KMS-11 (cell line): ENCODE measurements at regions not wholly inside any gene's neighbourhood (a gene's known extent, or its start where the extent isn't known, plus 50 kb on each side); places are given as distances from the start of the nearest gene placed in this dataset.
"Not testable (repeated sequence)": the region's sequence is repeated elsewhere in the genome, so short reads cannot be mapped to it uniquely, and the experiment has no call there.

Experiments
- H2AFZ ChIP-seq: fragments of 200-600 bp; sonication (generic); 2 replicates; pipeline ENCODE4 v1.6.1; 2016; ENCODE audit warnings: antibody characterized with exemption, mixed run types, low read depth
- H3K27ac ChIP-seq: fragments of 200-600 bp; sonication (generic); 2 replicates; pipeline ENCODE4 v1.6.1; 2016; ENCODE audit warnings: mild to moderate bottlenecking, mixed run types
- H3K27me3 ChIP-seq: fragments of 200-600 bp; sonication (generic); 2 replicates; pipeline ENCODE4 v1.6.1; 2017; ENCODE audit warnings: mild to moderate bottlenecking, low read depth, mixed run types, moderate library complexity; ENCODE audit not compliant: insufficient read depth
- H3K36me3 ChIP-seq: fragments of 200-600 bp; sonication (generic); 2 replicates; pipeline ENCODE4 v1.6.1; 2017; ENCODE audit warnings: mild to moderate bottlenecking, mixed run types; ENCODE audit not compliant: insufficient read depth
- H3K4me1 ChIP-seq: fragments of 200-600 bp; sonication (generic); 2 replicates; pipeline ENCODE4 v1.6.1; 2016; ENCODE audit warnings: mild to moderate bottlenecking, low read depth, mixed run types; ENCODE audit not compliant: poor library complexity, severe bottlenecking
- H3K4me2 ChIP-seq: fragments of 200-600 bp; sonication (generic); 2 replicates; pipeline ENCODE4 v1.7.0; 2016; ENCODE audit warnings: mild to moderate bottlenecking, mixed run types
- H3K4me3 ChIP-seq: fragments of 200-600 bp; sonication (generic); IDR thresholded peaks from 2 replicates; pipeline ENCODE4 v1.6.1; 2017; ENCODE audit warnings: low read depth, low read length, mixed read lengths; ENCODE audit not compliant: insufficient read depth
- H3K79me2 ChIP-seq: fragments of 200-600 bp; sonication (generic); 2 replicates; pipeline ENCODE4 v1.6.1; 2016; ENCODE audit warnings: low read depth, mixed run types; ENCODE audit not compliant: insufficient read depth
- H3K9ac ChIP-seq: fragments of 200-600 bp; sonication (generic); 2 replicates; pipeline ENCODE4 v1.6.1; 2016; ENCODE audit warnings: mild to moderate bottlenecking, mixed run types
- H4K20me1 ChIP-seq: fragments of 200-600 bp; sonication (generic); 2 replicates; pipeline ENCODE4 v1.6.1; 2016; ENCODE audit warnings: mild to moderate bottlenecking, mixed run types; ENCODE audit not compliant: insufficient read depth
- TF ChIP-seq, protein P1 (sequence below): fragments of 200-600 bp; sonication (generic); conservative IDR thresholded peaks from 2 replicates; pipeline ENCODE4 v1.6.1; 2017; ENCODE audit warnings: low read depth, mild to moderate bottlenecking, antibody characterized with exemption, low read length, moderate library complexity, mixed read lengths

DNA sequence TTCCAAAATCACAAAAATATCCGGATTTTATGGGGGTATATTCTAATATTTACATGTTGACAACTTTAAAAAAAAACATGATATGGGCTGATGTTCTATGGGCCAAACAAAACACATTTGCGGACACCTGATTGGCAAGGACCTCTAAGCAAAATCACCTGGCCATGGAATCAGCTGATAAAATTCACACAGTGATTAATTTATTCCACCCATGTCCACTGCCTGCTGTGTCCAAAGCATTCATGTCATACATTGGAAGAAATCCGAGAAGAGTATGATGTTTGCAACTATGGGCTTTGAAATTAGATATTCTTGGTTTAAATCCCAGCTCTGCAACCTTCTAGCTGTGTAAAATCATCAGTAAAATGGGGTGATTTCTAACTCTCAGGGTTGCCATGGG, 538.7 kb downstream of the HAPSTR1 start:
- Histone ChIP-seq H3K4me2 (no peak overlapping the region), H3K4me3 (no peak overlapping the region), H3K9ac (no peak overlapping the region), H2AFZ (no peak overlapping the region), H3K36me3 (no peaks in the 10 kb centered on the region), H3K79me2 (no peaks in the 10 kb centered on the region), H4K20me1 (no peaks in the 10 kb centered on the region), H3K4me1 (no peaks in the 10 kb centered on the region), H3K27ac (no peak overlapping the region), H3K27me3 (no peaks in the 10 kb centered on the region)
- TF ChIP-seq, protein P1, sequence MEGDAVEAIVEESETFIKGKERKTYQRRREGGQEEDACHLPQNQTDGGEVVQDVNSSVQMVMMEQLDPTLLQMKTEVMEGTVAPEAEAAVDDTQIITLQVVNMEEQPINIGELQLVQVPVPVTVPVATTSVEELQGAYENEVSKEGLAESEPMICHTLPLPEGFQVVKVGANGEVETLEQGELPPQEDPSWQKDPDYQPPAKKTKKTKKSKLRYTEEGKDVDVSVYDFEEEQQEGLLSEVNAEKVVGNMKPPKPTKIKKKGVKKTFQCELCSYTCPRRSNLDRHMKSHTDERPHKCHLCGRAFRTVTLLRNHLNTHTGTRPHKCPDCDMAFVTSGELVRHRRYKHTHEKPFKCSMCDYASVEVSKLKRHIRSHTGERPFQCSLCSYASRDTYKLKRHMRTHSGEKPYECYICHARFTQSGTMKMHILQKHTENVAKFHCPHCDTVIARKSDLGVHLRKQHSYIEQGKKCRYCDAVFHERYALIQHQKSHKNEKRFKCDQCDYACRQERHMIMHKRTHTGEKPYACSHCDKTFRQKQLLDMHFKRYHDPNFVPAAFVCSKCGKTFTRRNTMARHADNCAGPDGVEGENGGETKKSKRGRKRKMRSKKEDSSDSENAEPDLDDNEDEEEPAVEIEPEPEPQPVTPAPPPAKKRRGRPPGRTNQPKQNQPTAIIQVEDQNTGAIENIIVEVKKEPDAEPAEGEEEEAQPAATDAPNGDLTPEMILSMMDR: no peak

- Histone ChIP-seq H3K4me2 (no peak overlapping the region), H3K27me3 (no peaks in the 10 kb centered on the region), H3K27ac (no peak overlapping the region), H3K9ac (no peak overlapping the region), H3K36me3 (no peaks in the 10 kb centered on the region), H2AFZ (no peak overlapping the region), H4K20me1 (no peaks in the 10 kb centered on the region), H3K4me3 (no peak overlapping the region), H3K4me1 (no peaks in the 10 kb centered on the region), H3K79me2 (no peaks in the 10 kb centered on the region)
- TF ChIP-seq, protein P1: no peak
Measured at GRCh38 chr16:9630985-9631384, 539.5 kb downstream of the HAPSTR1 start.

- H3K4me3 ChIP-seq: no peak overlapping the region
- no peaks in the 10 kb centered on the region for H4K20me1 ChIP-seq
- no peaks in the 10 kb centered on the region for H3K36me3 ChIP-seq
- no peaks in the 10 kb centered on the region for H3K79me2 ChIP-seq
- H3K4me2 ChIP-seq: no peak overlapping the region
- TF ChIP-seq, protein P1: no peak
- H3K9ac ChIP-seq: no peak overlapping the region
- H2AFZ ChIP-seq: no peak overlapping the region
- no peak overlapping the region for H3K27ac ChIP-seq
- H3K4me1 ChIP-seq: no peaks in the 10 kb centered on the region
- no peaks in the 10 kb centered on the region for H3K27me3 ChIP-seq
Measured at GRCh38 chr16:9633844-9634243, 542.4 kb downstream of the HAPSTR1 start.

DNA sequence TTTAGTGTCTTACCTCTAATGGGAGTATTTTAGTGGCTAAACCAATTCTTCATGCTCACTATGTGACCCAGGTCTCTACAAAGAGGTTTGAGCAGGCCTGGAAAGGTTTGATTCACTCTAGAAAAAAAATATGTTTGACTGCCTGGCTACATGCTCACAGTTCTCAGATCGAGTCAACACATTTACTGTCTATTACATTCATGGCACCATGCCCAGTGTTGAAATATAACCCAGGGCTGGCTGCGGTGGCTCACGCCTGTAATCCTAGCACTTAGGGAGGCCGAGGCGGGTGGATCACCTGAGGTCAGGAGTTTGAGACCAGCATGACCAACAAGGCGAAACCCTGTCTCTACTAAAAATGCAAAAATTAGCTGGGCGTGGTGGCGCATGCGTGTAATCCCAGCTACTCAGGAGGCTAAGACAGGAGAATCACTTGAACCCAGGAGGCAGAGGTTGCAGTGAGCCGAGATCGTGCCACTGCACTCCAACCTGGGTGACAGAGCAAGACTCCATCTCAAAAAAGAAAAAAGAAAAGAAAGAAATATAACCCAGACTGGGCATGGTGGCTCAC, 543.8 kb downstream of the HAPSTR1 start:
- H2AFZ ChIP-seq, H3K27me3 ChIP-seq, H3K79me2 ChIP-seq, H3K4me1 ChIP-seq, H4K20me1 ChIP-seq, H3K36me3 ChIP-seq, H3K4me2 ChIP-seq, H3K27ac ChIP-seq, H3K4me3 ChIP-seq, H3K9ac ChIP-seq: not testable (repeated sequence)

DNA sequence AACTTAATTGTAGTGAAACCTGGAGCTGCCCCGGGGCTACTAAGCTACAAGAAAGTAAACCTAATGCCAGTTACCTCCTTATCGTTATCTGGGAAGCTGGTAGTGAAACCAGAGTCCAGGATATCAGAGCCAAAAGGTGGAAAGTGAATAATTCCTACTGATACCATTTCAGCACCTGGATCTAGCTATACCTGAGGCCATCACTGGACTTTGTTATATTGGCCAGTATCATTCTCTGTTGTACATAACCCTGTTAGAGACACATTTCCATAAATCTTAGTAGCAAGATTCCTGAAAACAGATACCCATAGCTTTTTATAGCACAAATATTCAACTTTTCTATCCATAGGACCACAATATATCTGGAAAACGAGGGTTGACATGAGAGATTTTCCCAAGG, 538.0 kb downstream of the GRIN2A start:
- no peaks in the 10 kb centered on the region for H3K79me2 ChIP-seq
- H3K4me1 ChIP-seq: no peaks in the 10 kb centered on the region
- no peak overlapping the region for H3K4me2 ChIP-seq
- H4K20me1 ChIP-seq: no peaks in the 10 kb centered on the region
- no peaks in the 10 kb centered on the region for H3K36me3 ChIP-seq
- H3K9ac ChIP-seq: no peak overlapping the region
- TF ChIP-seq, protein P1: no peak
- H2AFZ ChIP-seq: no peak overlapping the region
- H3K27me3 ChIP-seq: no peaks in the 10 kb centered on the region
- no peak overlapping the region for H3K27ac ChIP-seq
- no peak overlapping the region for H3K4me3 ChIP-seq
